DOHH2 (cell line): ENCODE measurements at regions not wholly inside any gene's neighbourhood (a gene's known extent, or its start where the extent isn't known, plus 50 kb on each side); places are given as distances from the start of the nearest gene placed in this dataset.

Experiments used
- H3F3A ChIP-seq: fragments of 200-600 bp; sonication (generic), shearing (Covaris generic); 2 replicates; pipeline ENCODE4 v1.6.0; 2016; ENCODE audit warnings: antibody characterized with exemption, mild to moderate bottlenecking; ENCODE audit not compliant: control insufficient read depth, insufficient read depth
- H3K27ac ChIP-seq: fragments of 200-600 bp; sonication (generic); 2 replicates; pipeline ENCODE4 v1.5.1; 2014; ENCODE audit warnings: low read depth, mild to moderate bottlenecking, low read length, moderate library complexity
- H3K27me3 ChIP-seq: fragments of 200-600 bp; sonication (generic); 2 replicates; pipeline ENCODE4 v1.6.1; 2014; ENCODE audit warnings: mild to moderate bottlenecking, low read length, mixed read lengths; ENCODE audit not compliant: control insufficient read depth
- H3K36me3 ChIP-seq: fragments of 200-600 bp; sonication (generic); 2 replicates; pipeline ENCODE4 v1.6.1; 2014; ENCODE audit warnings: mild to moderate bottlenecking, low read length, moderate library complexity, mixed read lengths; ENCODE audit not compliant: control insufficient read depth
- H3K4me1 ChIP-seq: fragments of 200-600 bp; sonication (generic); 2 replicates; pipeline ENCODE4 v1.6.1; 2014; ENCODE audit warnings: mild to moderate bottlenecking, low read length, mixed read lengths; ENCODE audit not compliant: control insufficient read depth
- H3K4me2 ChIP-seq: fragments of 200-600 bp; sonication (generic); 2 replicates; pipeline ENCODE4 v1.6.0; 2014; ENCODE audit warnings: mild to moderate bottlenecking, low read length, moderate library complexity
- H3K4me3 ChIP-seq: fragments of 200-600 bp; sonication (generic); 2 replicates; pipeline ENCODE4 v1.5.1; 2014; ENCODE audit warnings: mild to moderate bottlenecking, low read length, mixed read lengths
- H3K79me2 ChIP-seq: fragments of 200-600 bp; sonication (generic); 2 replicates; pipeline ENCODE4 v1.6.1; 2014; ENCODE audit warnings: mild to moderate bottlenecking, low read length, mixed read lengths; ENCODE audit not compliant: control insufficient read depth
- H3K9me2 ChIP-seq: fragments of 200-600 bp; sonication (generic); replicated peaks from 2 replicates; pipeline ENCODE4 v1.6.1; 2014; ENCODE audit warnings: mild to moderate bottlenecking, low read length, mixed read lengths; ENCODE audit not compliant: control insufficient read depth
- H3K9me3 ChIP-seq: fragments of 200-600 bp; sonication (generic); 2 replicates; pipeline ENCODE4 v1.6.1; 2014; ENCODE audit warnings: antibody characterized with exemption, low read length, mixed read lengths; ENCODE audit not compliant: control insufficient read depth, insufficient read depth
- H4K20me1 ChIP-seq: fragments of 200-600 bp; sonication (generic); 2 replicates; pipeline ENCODE4 v1.6.0; 2014; ENCODE audit warnings: low read depth, mild to moderate bottlenecking, antibody characterized with exemption, low read length, moderate library complexity; ENCODE audit not compliant: control insufficient read depth, insufficient read depth
- CTCF ChIP-seq: fragments of 200-600 bp; sonication (generic); IDR thresholded peaks from one replicate; pipeline ENCODE4 v1.5.1; 2014; ENCODE audit warnings: antibody characterized with exemption, mild to moderate bottlenecking, low read depth, low read length; ENCODE audit not compliant: poor library complexity, severe bottlenecking
- EZH2phosphoT487 ChIP-seq: fragments of 200-600 bp; sonication (generic); IDR thresholded peaks from 2 replicates; pipeline ENCODE4 v1.6.1; 2017; ENCODE audit warnings: borderline replicate concordance, mild to moderate bottlenecking, antibody characterized with exemption, low read length, moderate library complexity, mixed read lengths

- H3K4me1 ChIP-seq = no peaks in the 10 kb centered on the region
Observed at GRCh38 chr1:68328490-68328889, 96.2 kb upstream of the WLS start.

GRCh38 chr1:68327414-68327813 lies 95.1 kb upstream of the WLS start:
- Histone ChIP-seq H3K9me2 (no peaks in the 10 kb centered on the region), H3K27me3 (peaks cover 3% of the 10 kb centered on the region; the same call in 1 of the 2 replicates), H3K27ac (no peak overlapping the region), H3K4me1 (no peaks in the 10 kb centered on the region), H3K9me3 (no peaks in the 10 kb centered on the region), H3K4me3 (no peak overlapping the region), H4K20me1 (no peaks in the 10 kb centered on the region), H3K36me3 (no peaks in the 10 kb centered on the region), H3K79me2 (no peaks in the 10 kb centered on the region), H3F3A (no peaks in the 10 kb centered on the region), H3K4me2 (no peak overlapping the region)
- no peak for TF ChIP-seq CTCF
- TF ChIP-seq EZH2phosphoT487 = no peak

More at GRCh38 chr1:68328490-68328889, 96.2 kb upstream of the WLS start:
- H3K27me3 ChIP-seq = peaks cover 8% of the 10 kb centered on the region; the same call in 1 of the 2 replicates
- TF ChIP-seq CTCF = no peak
- no peaks in the 10 kb centered on the region for H3K9me3 ChIP-seq
- H3K9me2 ChIP-seq = no peaks in the 10 kb centered on the region
- no peaks in the 10 kb centered on the region for H3K79me2 ChIP-seq
- H3K36me3 ChIP-seq = no peaks in the 10 kb centered on the region
- H3K4me3 ChIP-seq = no peak overlapping the region
- no peaks in the 10 kb centered on the region for H3F3A ChIP-seq
- H3K27ac ChIP-seq = no peak overlapping the region
- H3K4me2 ChIP-seq = no peak overlapping the region
- no peaks in the 10 kb centered on the region for H4K20me1 ChIP-seq

GRCh38 chr1:68326481-68326880 lies 94.2 kb upstream of the WLS start:
- no peaks in the 10 kb centered on the region for H4K20me1 ChIP-seq
- no peaks in the 10 kb centered on the region; the same call in 1 of the 2 replicates for H3K27me3 ChIP-seq
- TF ChIP-seq CTCF = no peak
- TF ChIP-seq EZH2phosphoT487 = no peak
- no peak overlapping the region for H3K27ac ChIP-seq
- H3K36me3 ChIP-seq = no peaks in the 10 kb centered on the region
- no peaks in the 10 kb centered on the region for H3K9me3 ChIP-seq
- H3F3A ChIP-seq = no peaks in the 10 kb centered on the region
- no peaks in the 10 kb centered on the region for H3K4me1 ChIP-seq
- no peaks in the 10 kb centered on the region for H3K79me2 ChIP-seq
- no peaks in the 10 kb centered on the region for H3K9me2 ChIP-seq
- no peak overlapping the region for H3K4me3 ChIP-seq
- no peak overlapping the region for H3K4me2 ChIP-seq

GRCh38 chr1:68324316-68324715 lies 92.0 kb upstream of the WLS start:
- H3K4me3 ChIP-seq = no peak overlapping the region
- no peaks in the 10 kb centered on the region for H3K9me3 ChIP-seq
- TF ChIP-seq CTCF (no peak), EZH2phosphoT487 (no peak)
- no peaks in the 10 kb centered on the region for H3K79me2 ChIP-seq
- H3K9me2 ChIP-seq = no peaks in the 10 kb centered on the region
- no peaks in the 10 kb centered on the region for H3K4me1 ChIP-seq
- H3F3A ChIP-seq = no peaks in the 10 kb centered on the region
- H3K4me2 ChIP-seq = no peak overlapping the region
- H3K27me3 ChIP-seq = no peaks in the 10 kb centered on the region
- H3K36me3 ChIP-seq = no peaks in the 10 kb centered on the region
- no peaks in the 10 kb centered on the region for H4K20me1 ChIP-seq
- no peak overlapping the region for H3K27ac ChIP-seq
